ENCODE measurements at regions not wholly inside any gene's neighbourhood (a gene's known extent, or its start where the extent isn't known, plus 50 kb on each side); places are given as distances from the start of the nearest gene placed in this dataset.
"Not testable (repeated sequence)": the region's sequence is repeated elsewhere in the genome, so short reads cannot be mapped to it uniquely, and the experiment has no call there.

DNA sequence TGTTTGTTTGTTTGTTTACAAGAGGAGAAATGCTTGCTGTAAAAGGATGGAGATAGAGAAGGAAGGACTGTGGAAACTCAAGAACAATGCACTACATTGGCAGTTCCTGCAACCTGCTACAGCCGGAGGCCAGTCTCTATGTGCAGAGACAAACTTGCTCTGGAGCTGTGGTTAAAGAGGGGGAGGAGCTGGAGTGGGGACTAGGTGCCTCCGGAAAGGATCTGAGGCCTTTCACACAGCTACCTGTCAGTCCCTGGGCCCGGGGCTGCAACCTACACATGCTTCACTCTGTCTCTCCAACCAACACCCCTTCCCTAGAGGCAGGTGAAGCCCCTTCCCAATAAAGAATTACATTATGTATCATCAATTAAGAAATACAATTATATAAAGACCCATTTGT lies 1234.0 kb upstream of the ZEB2 start:
- DNase-seq (ENCODE audit: low read depth in 2 of 2), result no peak

- DNase-seq (ENCODE audit: low read depth in 2 of 2), result no peak
Observed at GRCh38 chr2:145753041-145753608, 1233.2 kb upstream of the ZEB2 start.

DNA sequence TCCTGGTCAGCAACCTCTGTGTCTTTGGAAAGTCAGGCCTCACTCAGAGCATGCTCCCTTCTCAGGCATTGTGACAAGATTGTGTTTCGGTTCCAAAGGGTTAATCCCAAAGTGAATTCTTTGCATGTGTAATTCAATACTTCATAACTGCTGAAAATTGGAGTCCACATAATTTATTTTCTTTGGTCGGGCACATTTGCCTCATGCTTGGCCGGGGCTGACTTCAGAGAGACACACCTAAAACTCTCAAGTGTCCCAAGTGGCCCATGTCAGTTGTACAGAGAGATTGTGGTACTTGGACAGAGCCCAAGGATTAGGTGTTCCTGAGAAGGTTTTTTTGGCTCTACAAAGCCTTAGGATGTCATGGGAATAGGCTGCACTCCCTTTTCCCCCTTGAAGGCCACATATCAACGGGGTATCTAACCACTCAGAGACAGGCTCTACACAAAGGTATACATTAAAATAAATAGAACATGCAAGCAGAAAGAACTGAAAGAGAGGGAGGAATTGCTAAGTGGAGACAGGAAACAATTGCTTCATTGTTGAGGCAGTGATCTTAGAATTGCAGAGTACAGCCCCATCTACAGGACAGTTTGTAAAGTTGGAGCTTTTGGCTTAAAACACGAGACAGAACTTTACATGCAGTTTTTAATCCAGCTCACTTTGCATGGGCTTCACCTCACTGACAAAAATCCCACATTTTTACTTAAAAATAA lies 1232.3 kb upstream of the ZEB2 start:
- DNase-seq (ENCODE audit: low read depth in 2 of 2), result no peak

- DNase-seq (ENCODE audit: low read depth in 2 of 2), result no peak
Observed at GRCh38 chr2:145751629-145752028, 1231.7 kb upstream of the ZEB2 start.

- DNase-seq (ENCODE audit: low read depth in 2 of 2), result no peak
Observed at GRCh38 chr2:145751155-145751554, 1231.2 kb upstream of the ZEB2 start.

DNA sequence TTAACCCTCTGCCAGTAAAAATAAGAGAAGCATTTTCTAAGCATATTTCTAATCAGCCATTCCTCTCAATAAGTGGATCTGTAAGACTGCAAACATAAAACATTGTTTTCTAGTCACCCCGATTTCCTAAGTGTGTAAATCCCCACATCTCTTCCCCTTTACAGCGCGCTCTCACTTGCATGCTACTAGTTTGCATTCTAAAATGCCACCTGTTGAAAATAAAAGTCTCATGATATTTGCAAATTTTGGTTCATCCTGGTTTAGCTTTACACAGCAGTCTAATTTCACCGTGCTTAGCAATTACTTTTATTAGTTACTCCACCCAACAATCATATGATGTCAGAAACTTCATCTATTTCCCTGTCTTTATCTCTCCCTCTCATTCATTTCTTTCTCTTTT lies 1230.7 kb upstream of the ZEB2 start:
- DNase-seq (ENCODE audit: low read depth in 2 of 2), result no peak

- DNase-seq (ENCODE audit: low read depth in 2 of 2), result no peak
Observed at GRCh38 chr2:145750144-145750543, 1230.2 kb upstream of the ZEB2 start.

GRCh38 chr2:145749556-145749955 lies 1229.6 kb upstream of the ZEB2 start:
- no peak for DNase-seq (ENCODE audit: low read depth in 2 of 2)

GRCh38 chr2:145748927-145749326 lies 1229.0 kb upstream of the ZEB2 start:
- no peak for DNase-seq (ENCODE audit: low read depth in 2 of 2)

GRCh38 chr2:145747715-145748114 lies 1227.8 kb upstream of the ZEB2 start:
- no peak for DNase-seq (ENCODE audit: low read depth in 2 of 2)

DNA sequence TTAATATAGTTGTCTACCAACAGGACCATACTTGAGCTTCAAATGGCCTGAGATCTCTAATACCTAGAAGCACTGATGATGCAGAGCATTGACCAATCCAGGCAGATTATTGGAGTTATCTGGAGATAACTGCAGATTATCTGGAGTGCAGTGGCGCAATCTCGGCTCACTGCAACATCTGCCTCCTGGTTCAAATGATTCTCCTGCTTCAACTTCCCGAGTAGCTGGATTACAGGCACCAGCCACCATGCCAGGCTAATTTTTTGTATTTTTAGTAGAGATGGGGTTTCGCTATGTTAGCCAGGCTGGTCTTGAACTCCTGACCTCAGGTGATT lies 1225.4 kb upstream of the ZEB2 start:
- not testable (repeated sequence) for DNase-seq (ENCODE audit: low read depth in 2 of 2)

DNA sequence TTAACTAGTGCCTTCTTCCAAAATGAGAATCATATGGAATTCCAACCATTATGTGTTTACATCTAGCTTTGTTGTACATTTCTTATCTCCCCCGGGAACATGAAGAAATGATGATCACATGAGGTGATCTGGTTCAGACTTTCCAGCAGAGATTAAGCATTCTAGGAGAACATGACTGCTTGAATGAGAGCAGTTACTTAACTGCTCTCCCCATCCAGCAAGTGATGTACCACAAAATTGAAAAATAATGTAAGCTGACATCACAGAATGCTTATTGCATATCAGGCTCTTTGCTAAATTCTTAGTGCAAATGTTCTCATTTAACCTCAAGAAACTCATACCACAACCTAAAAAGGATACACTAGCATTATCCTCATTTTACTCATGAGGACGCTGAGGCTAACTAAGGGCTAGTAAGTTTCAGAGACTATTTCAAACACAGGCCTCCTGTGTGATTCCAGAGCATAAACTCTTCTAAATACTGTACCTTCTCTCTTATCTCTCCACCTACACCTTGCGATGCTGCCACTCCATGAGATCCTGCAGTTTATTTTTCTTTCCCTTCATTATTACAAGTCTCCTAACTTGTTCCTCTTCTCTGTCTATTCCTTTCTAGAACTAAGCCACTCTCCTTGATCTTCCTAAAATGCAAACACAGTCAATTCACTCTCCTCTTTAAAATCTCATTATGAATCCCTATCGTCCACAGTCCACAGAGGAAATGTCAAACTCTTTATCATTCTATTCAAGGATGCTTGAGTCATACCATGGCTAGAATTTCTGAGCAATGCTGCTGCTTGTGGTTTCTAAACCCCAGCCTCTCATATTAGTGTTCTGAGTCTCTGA lies 1224.8 kb upstream of the ZEB2 start:
- no peak for DNase-seq (ENCODE audit: low read depth in 2 of 2)

DNA sequence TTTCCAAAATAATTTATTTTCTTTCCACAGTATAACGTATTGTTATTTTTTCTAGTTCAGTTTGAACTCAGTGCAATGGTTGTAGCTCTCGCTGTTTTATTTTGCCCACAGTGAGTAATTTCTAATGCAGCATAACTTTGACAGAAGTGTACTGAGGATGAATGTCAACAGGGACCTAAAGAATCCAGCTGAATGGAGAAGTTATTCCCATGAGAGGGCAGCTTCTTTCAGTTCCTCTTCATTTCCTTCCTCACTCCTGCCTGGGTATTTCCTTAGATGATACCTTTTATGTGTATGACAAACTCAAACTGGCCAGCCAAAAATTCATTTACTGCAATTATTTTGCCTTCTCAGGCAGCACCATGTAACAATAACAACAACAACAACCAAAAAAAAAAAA lies 1223.1 kb upstream of the ZEB2 start:
- no peak for DNase-seq (ENCODE audit: low read depth in 2 of 2)

GRCh38 chr2:145741636-145742035 lies 1221.7 kb upstream of the ZEB2 start:
- DNase-seq (ENCODE audit: low read depth in 2 of 2), result no peak

- DNase-seq (ENCODE audit: low read depth in 2 of 2), result no peak
Observed at GRCh38 chr2:145741181-145741580, 1221.3 kb upstream of the ZEB2 start.

GRCh38 chr2:145740302-145740701 lies 1220.4 kb upstream of the ZEB2 start:
- no peak for DNase-seq (ENCODE audit: low read depth in 2 of 2)

DNA sequence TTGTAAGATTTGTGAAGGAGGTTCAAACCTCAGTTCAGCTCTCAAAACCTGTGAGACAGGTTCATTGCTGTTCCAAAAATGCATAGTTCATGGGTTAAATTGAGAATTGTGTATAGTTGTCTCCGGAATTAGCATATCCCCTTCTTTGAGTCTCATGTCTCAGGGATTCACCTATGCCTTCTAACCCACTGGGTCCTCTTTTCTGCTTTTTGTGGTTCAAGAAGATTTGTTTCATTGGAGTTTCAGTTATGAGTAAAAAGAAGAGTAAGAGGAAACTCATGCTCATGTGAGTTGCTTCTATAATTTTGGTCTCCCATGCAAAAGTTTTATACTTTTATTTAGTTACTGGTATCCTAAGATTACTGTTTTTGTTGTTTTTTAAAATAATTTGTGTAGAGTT lies 1219.8 kb upstream of the ZEB2 start:
- no peak for DNase-seq (ENCODE audit: low read depth in 2 of 2)

- DNase-seq (ENCODE audit: low read depth in 2 of 2), result no peak
Observed at GRCh38 chr2:145736871-145737270, 1217.0 kb upstream of the ZEB2 start.

DNA sequence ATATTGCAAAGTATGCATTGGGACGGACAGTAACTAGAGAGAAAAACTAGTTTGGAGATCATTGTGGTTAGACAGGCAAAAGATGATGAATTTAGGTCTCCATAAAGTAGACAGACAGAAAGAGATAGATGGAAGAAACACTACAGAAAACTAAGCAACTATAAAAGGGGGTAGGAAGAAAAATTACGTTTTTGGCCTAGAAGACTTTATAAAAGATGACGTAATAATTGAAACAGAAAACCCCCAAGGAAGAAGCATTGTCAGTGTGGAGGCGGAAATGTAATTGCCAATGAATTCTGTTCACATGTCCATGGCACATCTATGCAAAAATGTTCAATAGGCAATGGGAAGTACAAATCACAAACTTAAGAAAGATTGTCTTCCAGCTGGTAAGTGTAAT lies 1211.5 kb upstream of the ZEB2 start:
- no peak for DNase-seq (ENCODE audit: low read depth in 2 of 2)

- no peak for DNase-seq (ENCODE audit: low read depth in 2 of 2)
Observed at GRCh38 chr2:145729993-145730770, 1210.3 kb upstream of the ZEB2 start.

GRCh38 chr2:145729481-145729880 lies 1209.6 kb upstream of the ZEB2 start:
- no peak for DNase-seq (ENCODE audit: low read depth in 2 of 2)

DNA sequence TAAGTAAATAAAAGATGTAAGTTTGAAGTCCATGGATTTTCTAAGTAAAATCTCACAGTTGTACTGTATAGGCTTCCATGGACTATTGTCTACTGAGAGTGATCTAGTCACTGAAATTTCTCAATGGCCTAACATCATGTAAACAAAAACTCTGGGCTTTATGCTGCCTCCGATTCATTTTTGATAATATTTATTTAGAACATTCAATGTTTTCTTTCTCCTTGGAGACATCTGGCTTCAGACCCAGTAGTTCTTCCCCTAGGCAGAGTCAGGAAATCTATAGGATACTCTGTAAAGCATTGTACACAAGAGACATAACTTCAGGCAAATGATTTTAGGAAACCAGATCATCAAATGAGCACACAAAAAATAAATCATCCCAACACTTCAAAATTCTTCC lies 1208.6 kb upstream of the ZEB2 start:
- DNase-seq (ENCODE audit: low read depth in 2 of 2), result no peak

Data from stimulated activated CD4-positive, alpha-beta T cell treated with anti-CD3 and anti-CD28 coated beads, Interleukin-1b, Interleukin-23, amount 100 ng/mL, for 4 hours (primary cell).